ENCODE measurements at regions not wholly inside any gene's neighbourhood (a gene's known extent, or its start where the extent isn't known, plus 50 kb on each side); places are given as distances from the start of the nearest gene placed in this dataset.

GRCh38 chr4:170657761-170658160 lies 568.0 kb upstream of the AADAT start:
- no peak overlapping the region for H3K4me3 ChIP-seq (ENCODE audit: low read depth, low read length)
- peak; percentile 98 for DNase-seq (ENCODE audit: low read depth)
- TF ChIP-seq CTCF (IDR thresholded peaks at IDR 0.05; ENCODE audit: control insufficient read depth, extremely low read depth, insufficient read depth): no peak

- H3K4me3 ChIP-seq (ENCODE audit: low read depth, low read length): no peak overlapping the region
- no peak for DNase-seq (ENCODE audit: low read depth)
These were observed 566.8 kb upstream of the AADAT start for GRCh38 chr4:170656506-170656905.

GRCh38 chr4:170652571-170652970 lies 562.8 kb upstream of the AADAT start:
- no peak overlapping the region for H3K4me3 ChIP-seq (ENCODE audit: low read depth, low read length)
- TF ChIP-seq CTCF (IDR thresholded peaks at IDR 0.05; ENCODE audit: control insufficient read depth, extremely low read depth, insufficient read depth): no peak
- DNase-seq (ENCODE audit: low read depth): no peak

More at GRCh38 chr4:170656506-170656905, 566.8 kb upstream of the AADAT start:
- TF ChIP-seq CTCF (IDR thresholded peaks at IDR 0.05; ENCODE audit: control insufficient read depth, extremely low read depth, insufficient read depth): no peak

- no peak for DNase-seq (ENCODE audit: low read depth)
- no peak overlapping the region for H3K4me3 ChIP-seq (ENCODE audit: low read depth, low read length)
- no peak for TF ChIP-seq CTCF (IDR thresholded peaks at IDR 0.05; ENCODE audit: control insufficient read depth, extremely low read depth, insufficient read depth)
These were observed 562.0 kb upstream of the AADAT start for GRCh38 chr4:170651786-170652185.

- H3K4me3 ChIP-seq (ENCODE audit: low read depth, low read length): no peak overlapping the region
- TF ChIP-seq CTCF (IDR thresholded peaks at IDR 0.05; ENCODE audit: control insufficient read depth, extremely low read depth, insufficient read depth): no peak
- no peak for DNase-seq (ENCODE audit: low read depth)
These were observed 537.7 kb upstream of the AADAT start for GRCh38 chr4:170627418-170627817.

GRCh38 chr4:170623899-170624298 lies 534.1 kb upstream of the AADAT start:
- TF ChIP-seq CTCF (IDR thresholded peaks at IDR 0.05; ENCODE audit: control insufficient read depth, extremely low read depth, insufficient read depth): 0 out of 2 replicates have a peak, but pooled peaks have one; percentile 6
- no peak for DNase-seq (ENCODE audit: low read depth)
- no peak overlapping the region for H3K4me3 ChIP-seq (ENCODE audit: low read depth, low read length)

GRCh38 chr4:170610434-170610833 lies 520.7 kb upstream of the AADAT start:
- H3K4me3 ChIP-seq (ENCODE audit: low read depth, low read length): no peak overlapping the region
- no peak for TF ChIP-seq CTCF (IDR thresholded peaks at IDR 0.05; ENCODE audit: control insufficient read depth, extremely low read depth, insufficient read depth)
- DNase-seq (ENCODE audit: low read depth): no peak

Measured in LNCaP clone FGC (cell line).